ENCODE measurements at regions not wholly inside any gene's neighbourhood (a gene's known extent, or its start where the extent isn't known, plus 50 kb on each side); places are given as distances from the start of the nearest gene placed in this dataset.
A peak's percentile ranks its signal among the peaks of the same experiment; 100 is the strongest.

GRCh38 chr13:107882708-107883560 lies 332.4 kb downstream of the LIG4 start:
- FAIRE-seq (no peak), DNase-seq (ENCODE audit: low read depth) (no peak)
- H3K36me3 ChIP-seq (ENCODE audit: control insufficient read depth, insufficient read depth, low read length) = no peaks in the 10 kb centered on the region
- H3K4me3 ChIP-seq (ENCODE audit: low read depth, low read length) = no peak overlapping the region
- no peak for TF ChIP-seq CTCF (IDR thresholded peaks at IDR 0.05; ENCODE audit: insufficient read depth, low read length, severe bottlenecking)
- H3K27me3 ChIP-seq (ENCODE audit: control insufficient read depth, insufficient read depth, low read length) = no peaks in the 10 kb centered on the region

GRCh38 chr13:107881362-107881761 lies 334.0 kb downstream of the LIG4 start:
- FAIRE-seq (no peak), DNase-seq (ENCODE audit: low read depth) (peak; percentile 21)
- Histone ChIP-seq H3K27me3 (ENCODE audit: control insufficient read depth, insufficient read depth, low read length) (no peaks in the 10 kb centered on the region), H3K4me3 (ENCODE audit: low read depth, low read length) (no peak overlapping the region), H3K36me3 (ENCODE audit: control insufficient read depth, insufficient read depth, low read length) (no peaks in the 10 kb centered on the region)
- TF ChIP-seq CTCF (IDR thresholded peaks at IDR 0.05; ENCODE audit: insufficient read depth, low read length, severe bottlenecking) = no peak

GRCh38 chr13:107874456-107874855 lies 340.9 kb downstream of the LIG4 start:
- Histone ChIP-seq H3K4me3 (ENCODE audit: low read depth, low read length) (no peak overlapping the region), H3K36me3 (ENCODE audit: control insufficient read depth, insufficient read depth, low read length) (no peaks in the 10 kb centered on the region), H3K27me3 (ENCODE audit: control insufficient read depth, insufficient read depth, low read length) (no peaks in the 10 kb centered on the region)
- FAIRE-seq = no peak
- no peak for DNase-seq (ENCODE audit: low read depth)
- no peak for TF ChIP-seq CTCF (IDR thresholded peaks at IDR 0.05; ENCODE audit: insufficient read depth, low read length, severe bottlenecking)

- Histone ChIP-seq H3K36me3 (ENCODE audit: control insufficient read depth, insufficient read depth, low read length) (no peaks in the 10 kb centered on the region), H3K27me3 (ENCODE audit: control insufficient read depth, insufficient read depth, low read length) (no peaks in the 10 kb centered on the region), H3K4me3 (ENCODE audit: low read depth, low read length) (no peak overlapping the region)
- no peak for TF ChIP-seq CTCF (IDR thresholded peaks at IDR 0.05; ENCODE audit: insufficient read depth, low read length, severe bottlenecking)
- DNase-seq (ENCODE audit: low read depth) (no peak), FAIRE-seq (no peak)
Observed at GRCh38 chr13:107873926-107874325, 341.4 kb downstream of the LIG4 start.

GRCh38 chr13:107870400-107870799 lies 344.9 kb downstream of the LIG4 start:
- FAIRE-seq = no peak
- H3K36me3 ChIP-seq (ENCODE audit: control insufficient read depth, insufficient read depth, low read length) = no peaks in the 10 kb centered on the region
- no peak overlapping the region for H3K4me3 ChIP-seq (ENCODE audit: low read depth, low read length)
- DNase-seq (ENCODE audit: low read depth) = no peak
- peaks cover 12% of the 10 kb centered on the region for H3K27me3 ChIP-seq (ENCODE audit: control insufficient read depth, insufficient read depth, low read length)
- no peak for TF ChIP-seq CTCF (IDR thresholded peaks at IDR 0.05; ENCODE audit: insufficient read depth, low read length, severe bottlenecking)

All from bronchial epithelial cell (primary cell).